ENCODE measurements at regions not wholly inside any gene's neighbourhood (a gene's known extent, or its start where the extent isn't known, plus 50 kb on each side); places are given as distances from the start of the nearest gene placed in this dataset.

- H3K4me3 ChIP-seq (ENCODE audit: insufficient read depth, low read depth, low read length), result no peak overlapping the region
- dilution Hi-C loops (cut with HindIII; ENCODE audit: low sequenced_read_pairs, unreplicated experiment), result no loop called here
- in situ Hi-C loops (cut with MboI; ENCODE audit: low sequenced_read_pairs), result no loop called here
- H2AK5ac ChIP-seq (ENCODE audit: low read depth, low read length), result no peak overlapping the region
- intact Hi-C loops (cut with micrococcal nuclease), result no loop called here
- no peak overlapping the region for H2BK15ac ChIP-seq (ENCODE audit: low read depth, low read length)
- H3K4me1 ChIP-seq (ENCODE audit: control insufficient read depth, insufficient read depth, low read length), result no peaks in the 10 kb centered on the region
- H2BK5ac ChIP-seq (ENCODE audit: low read depth, low read length, poor library complexity, severe bottlenecking), result no peak overlapping the region
- no peak for ATAC-seq (ENCODE audit: low read depth)
- no peaks in the 10 kb centered on the region for H3K79me1 ChIP-seq (ENCODE audit: low read depth in 1 of 2, low read length in 2 of 2)
- H3K36me3 ChIP-seq (ENCODE audit: control insufficient read depth, insufficient read depth, low read length), result no peaks in the 10 kb centered on the region
- DNase-seq, result no peak
- no peak overlapping the region for H3K27ac ChIP-seq (ENCODE audit: insufficient read depth, low read length)
- ChIA-PET POLR2A (ENCODE audit: unreplicated experiment) (no interaction called here), CTCF (no interaction called here)
- TF ChIP-seq SMC3 (IDR thresholded peaks at IDR 0.05; ENCODE audit: low read depth, low read length) (no peak), MAZ (IDR thresholded peaks at IDR 0.05; ENCODE audit: borderline replicate concordance, low read depth, low read length) (no peak), NFE2L2 (IDR thresholded peaks at IDR 0.05; ENCODE audit: low read depth, low read length) (no peak), CTCF (conservative IDR thresholded peaks at IDR 0.05; ENCODE audit: low read depth, low read length) (no peak), USF2 (IDR thresholded peaks at IDR 0.05; ENCODE audit: low read depth, low read length) (no peak), CEBPB (IDR thresholded peaks at IDR 0.05; ENCODE audit: low read depth, low read length) (no peak), RAD21 (IDR thresholded peaks at IDR 0.05; ENCODE audit: low read length) (no peak), RFX5 (IDR thresholded peaks at IDR 0.05; ENCODE audit: low read depth, low read length) (no peak), CHD1 (IDR thresholded peaks at IDR 0.05; ENCODE audit: low read depth, low read length) (no peak), ELK1 (IDR thresholded peaks at IDR 0.05; ENCODE audit: borderline replicate concordance, low read depth, low read length) (no peak), MXI1 (IDR thresholded peaks at IDR 0.05; ENCODE audit: borderline replicate concordance, low read depth, low read length) (no peak), POLR2A (IDR thresholded peaks at IDR 0.05; ENCODE audit: low read depth, low read length) (no peak)
- H3K14ac ChIP-seq (replicated peaks; ENCODE audit: low read depth, low read length), result no peak overlapping the region
- BruUV-seq (replicated peaks), result no TSS peak
- no peak overlapping the region for H4K8ac ChIP-seq (ENCODE audit: low read depth in 2 of 2, low read length in 2 of 2)
- H3K9me1 ChIP-seq (ENCODE audit: insufficient read depth, low read length), result no peaks in the 10 kb centered on the region
- no CpG with 5 or more reads among the region's 6 CpGs for WGBS, 2 experiments (ENCODE audit: extremely low coverage in 2 of 2, insufficient read length in 1 of 2)
- H3K18ac ChIP-seq (ENCODE audit: low read depth, low read length), result no peak overlapping the region
- H2AFZ ChIP-seq (replicated peaks; ENCODE audit: low read length, poor library complexity), result no peak overlapping the region
- H2AK9ac ChIP-seq (replicated peaks; ENCODE audit: low read depth, low read length, poor library complexity), result no peak overlapping the region
- no peaks in the 10 kb centered on the region for H4K20me1 ChIP-seq (ENCODE audit: insufficient read depth, low read length)
- peaks cover 27% of the 10 kb centered on the region for H3K9me3 ChIP-seq (ENCODE audit: control insufficient read depth, insufficient read depth, low read length)
- no peak overlapping the region for H3K4me2 ChIP-seq (ENCODE audit: low read depth, low read length)
- H3K23ac ChIP-seq (ENCODE audit: low read depth, low read length), result no peak overlapping the region
- no peak overlapping the region for H2BK20ac ChIP-seq (ENCODE audit: low read depth, low read length)
- H3K9ac ChIP-seq (ENCODE audit: low read depth, low read length), result no peak overlapping the region
- H3K56ac ChIP-seq (ENCODE audit: extremely low read depth, insufficient read depth, low read length), result no peak overlapping the region
- H4K91ac ChIP-seq (ENCODE audit: insufficient read depth, low read depth, low read length), result no peak overlapping the region
- H2BK120ac ChIP-seq (ENCODE audit: low read depth, low read length), result no peak overlapping the region
- no peaks in the 10 kb centered on the region for H3K27me3 ChIP-seq (ENCODE audit: control insufficient read depth, insufficient read depth, low read length)
- no peak overlapping the region for H4K5ac ChIP-seq (ENCODE audit: low read depth, low read length)
- H3K4ac ChIP-seq (ENCODE audit: low read depth, low read length), result no peak overlapping the region
These were observed 279.6 kb downstream of the MAF start for GRCh38 chr16:79320956-79321355.
